NCI-H2227 (cell line): ENCODE measurements at regions not wholly inside any gene's neighbourhood (a gene's known extent, or its start where the extent isn't known, plus 50 kb on each side); places are given as distances from the start of the nearest gene placed in this dataset.
A peak's percentile ranks its signal among the peaks of the same experiment; 100 is the strongest.

Source experiments
- DNase-seq: peaks from one replicate; lab custom pipeline; 2025; ENCODE audit not compliant: unreplicated experiment; lab: John Stamatoyannopoulos, UW

- DNase-seq, result no peak
Observed at GRCh38 chr7:20021831-20022230, 195.4 kb downstream of the MACC1 start.

GRCh38 chr7:20021066-20021465, 196.1 kb downstream of the MACC1 start:
- no peak for DNase-seq

DNA sequence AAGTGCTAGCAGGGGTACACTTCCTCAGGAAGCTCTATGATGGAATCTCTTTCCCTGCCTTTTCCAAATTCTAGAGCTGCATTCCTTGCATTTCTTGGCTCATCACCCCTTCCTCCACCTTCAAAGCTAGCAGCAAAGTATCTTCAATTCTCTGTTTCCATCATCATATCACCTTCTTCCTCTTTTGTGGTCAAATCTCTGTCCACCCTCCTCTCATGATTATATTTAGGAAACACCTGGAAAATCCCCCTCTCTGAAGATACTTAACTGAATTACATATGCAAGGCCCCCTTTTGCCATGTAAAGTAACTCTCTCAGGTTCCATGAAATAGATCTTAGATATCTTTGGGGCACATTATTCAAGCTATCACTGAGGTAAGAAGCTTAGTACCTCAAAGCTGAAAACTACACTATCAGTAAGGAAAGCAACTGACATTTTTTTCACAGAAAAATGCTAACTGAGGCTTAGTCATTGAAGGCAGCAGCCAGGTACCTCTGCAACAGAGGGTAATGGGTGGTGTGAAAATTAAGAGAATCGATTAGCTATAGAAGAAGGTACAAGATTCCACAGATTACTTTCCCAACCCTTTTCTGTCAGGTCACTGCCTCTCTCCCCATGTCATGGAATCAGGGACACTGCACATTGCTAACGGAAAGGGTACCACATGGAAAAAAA, 197.3 kb downstream of the MACC1 start:
- no peak for DNase-seq

DNA sequence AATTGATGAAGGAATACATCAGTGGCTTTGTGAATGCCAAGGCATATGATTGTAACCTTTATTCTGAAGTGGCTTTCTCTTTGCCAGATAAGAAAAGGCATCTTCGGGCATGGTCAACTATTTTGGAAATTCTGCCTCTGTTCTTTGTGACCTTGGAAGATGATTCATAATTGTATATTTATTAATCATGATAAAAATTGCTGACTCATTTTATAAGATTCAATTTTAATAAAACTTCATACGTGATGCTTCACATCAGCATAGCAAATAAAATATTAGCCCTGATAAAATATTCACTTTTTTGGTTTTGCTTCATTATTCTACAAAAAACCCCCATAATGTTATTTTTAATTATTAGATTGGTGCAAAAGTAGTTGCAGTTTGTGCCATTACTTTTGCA, 200.5 kb downstream of the MACC1 start:
- no peak for DNase-seq

- DNase-seq, result no peak
Observed at GRCh38 chr7:20013536-20013935, 203.6 kb downstream of the MACC1 start.

DNA sequence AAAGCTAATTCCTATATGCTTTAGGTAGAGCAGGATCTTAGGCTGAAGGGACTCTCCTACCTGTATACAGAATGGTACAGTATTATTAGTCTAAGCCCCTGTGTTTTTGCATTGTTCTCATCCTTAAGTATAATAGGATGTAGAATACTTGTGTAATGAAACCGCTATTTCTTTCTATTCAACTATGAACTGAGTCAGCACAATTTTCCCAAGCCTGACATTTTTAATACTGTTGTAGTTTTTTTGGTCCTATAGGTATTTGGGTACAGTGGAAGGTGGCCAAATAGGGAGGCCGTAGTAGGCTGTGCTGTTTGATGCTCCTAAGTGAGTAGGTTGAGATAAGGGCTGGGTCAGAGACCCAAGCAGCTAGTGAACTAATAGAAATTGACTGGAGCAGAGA, 205.1 kb downstream of the MACC1 start:
- DNase-seq, result no peak

DNA sequence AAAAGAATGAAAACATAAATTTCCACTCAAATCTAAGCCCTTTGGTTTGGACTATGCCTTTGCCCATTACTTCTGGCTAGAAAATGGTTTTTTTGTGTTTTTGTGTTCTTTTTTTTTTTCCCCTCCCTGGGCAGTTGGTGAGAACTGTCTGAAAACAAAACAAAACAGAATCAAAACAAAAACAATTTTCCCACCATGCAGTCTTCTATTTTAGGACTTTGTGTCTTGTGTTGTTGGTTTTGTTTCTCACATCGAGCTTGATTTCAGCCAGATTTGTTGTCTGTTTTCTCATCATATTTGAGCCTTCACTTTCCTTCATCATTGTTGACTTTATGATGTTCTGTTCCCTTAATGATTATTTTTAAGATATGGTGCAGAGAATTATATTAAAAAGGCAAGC, 206.3 kb downstream of the MACC1 start:
- no peak for DNase-seq

DNA sequence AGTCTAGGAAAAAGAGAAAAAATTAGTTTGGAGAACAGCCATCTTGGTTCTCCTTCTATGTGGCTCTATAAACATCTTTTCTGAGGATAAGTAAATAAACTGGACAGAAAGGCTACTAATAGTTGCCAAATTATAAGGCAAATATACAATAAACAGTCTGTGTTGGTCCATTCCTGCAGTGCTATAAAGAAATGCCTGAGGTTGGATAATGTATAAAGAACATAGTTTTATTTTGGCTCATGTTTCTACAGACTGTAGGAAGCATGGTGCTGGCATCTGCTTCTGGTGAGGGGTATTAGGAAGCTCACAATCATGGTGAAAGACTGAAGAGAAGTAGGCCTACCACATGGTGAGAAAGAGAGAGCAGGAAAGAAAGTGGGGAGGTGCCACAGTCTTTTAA, 209.7 kb downstream of the MACC1 start:
- no peak for DNase-seq

DNA sequence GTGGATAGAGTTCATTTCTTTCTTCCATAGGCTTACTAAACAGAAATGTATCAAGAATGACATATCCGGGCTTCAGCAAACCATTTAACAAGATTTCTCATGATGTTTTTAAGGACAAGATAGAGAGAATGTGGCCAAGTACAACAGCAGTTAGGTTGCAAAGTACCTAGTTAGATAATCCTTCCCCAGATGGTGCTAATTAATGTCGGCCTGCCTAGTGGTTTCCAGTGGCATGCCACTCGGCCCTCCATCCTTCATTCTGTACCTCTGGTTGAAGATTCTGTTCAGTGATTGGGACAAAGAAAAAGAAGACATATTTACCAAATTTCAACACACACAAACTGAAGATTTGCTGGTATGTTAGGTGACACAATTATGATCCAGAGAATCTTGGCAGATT, 212.1 kb downstream of the MACC1 start:
- DNase-seq, result no peak

DNA sequence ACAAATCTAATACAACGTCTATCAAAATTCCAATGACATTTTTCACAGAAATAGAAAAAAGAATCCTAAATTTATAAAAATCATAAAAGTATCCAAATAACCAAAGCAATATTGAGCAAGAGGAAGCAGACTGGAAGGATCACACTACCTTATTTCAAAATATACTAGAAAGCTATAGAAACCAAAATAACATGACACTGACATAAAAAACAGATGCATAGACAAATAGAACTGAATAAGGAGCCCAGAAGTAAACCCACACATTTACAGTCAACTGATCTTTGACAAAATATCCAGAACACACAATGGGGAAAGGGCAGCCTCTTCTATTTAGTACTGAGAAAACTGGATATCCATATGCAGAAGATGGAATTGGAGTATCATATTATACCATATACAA, 217.5 kb downstream of the MACC1 start:
- no peak for DNase-seq

DNA sequence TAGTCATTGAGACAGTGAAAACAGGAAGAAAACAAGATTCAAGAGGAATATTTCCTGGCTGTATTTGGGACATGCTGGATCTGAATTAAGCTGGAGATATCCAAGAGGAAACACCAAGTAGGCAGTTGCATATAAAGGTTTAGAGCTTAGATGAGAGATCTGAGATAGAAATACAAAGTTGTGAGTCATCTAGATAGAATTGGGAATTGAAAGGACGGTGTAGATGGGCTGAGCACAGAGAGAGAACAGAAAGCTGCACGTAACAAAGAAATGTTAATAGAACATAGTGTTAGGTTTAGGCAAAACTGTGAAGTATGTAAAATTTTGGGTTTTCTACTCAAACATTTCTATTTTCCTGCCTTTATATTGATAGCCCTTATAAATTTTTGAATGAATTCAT, 218.5 kb upstream of the TMEM196 start:
- DNase-seq, result no peak

DNA sequence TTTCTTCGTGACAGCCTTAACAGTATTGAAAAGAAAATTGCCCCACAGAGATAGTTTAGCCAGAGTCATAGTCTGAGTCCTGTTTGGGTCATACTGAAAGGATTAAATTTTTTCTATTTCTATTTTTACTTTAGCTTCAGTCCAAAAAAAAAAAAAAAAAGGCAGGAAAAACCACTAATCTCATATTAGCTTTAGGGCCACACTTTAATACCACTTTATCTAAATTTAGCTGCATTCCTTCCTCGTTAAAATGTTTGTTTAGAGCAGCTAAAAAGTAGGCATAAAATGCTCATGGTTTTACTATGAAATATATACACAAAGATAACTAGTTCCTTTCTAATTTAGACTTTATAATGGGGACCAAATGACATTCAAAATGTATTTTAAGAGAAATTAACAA, 216.5 kb upstream of the TMEM196 start:
- DNase-seq, result no peak

DNA sequence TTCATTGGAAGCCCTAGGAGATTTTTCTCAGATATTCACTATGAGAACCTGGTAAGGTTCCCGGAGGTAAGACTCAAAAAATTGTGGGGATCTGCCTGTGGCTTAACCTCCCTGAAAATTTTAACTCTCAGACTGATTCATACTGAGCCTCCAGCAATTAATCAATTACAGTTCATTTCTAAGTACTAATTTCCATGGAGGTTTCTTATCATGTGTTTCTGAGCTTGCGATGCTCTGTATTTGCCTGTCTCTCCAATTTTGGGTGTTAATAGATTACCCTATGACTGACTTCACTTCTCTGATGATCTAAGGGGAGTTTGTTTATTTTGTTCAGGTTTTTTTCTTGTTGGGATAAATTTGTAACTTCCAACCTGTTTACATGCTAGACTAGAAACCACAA, 215.4 kb upstream of the TMEM196 start:
- no peak for DNase-seq

- no peak for DNase-seq
Observed at GRCh38 chr7:19984231-19984632, 210.8 kb upstream of the TMEM196 start.

DNA sequence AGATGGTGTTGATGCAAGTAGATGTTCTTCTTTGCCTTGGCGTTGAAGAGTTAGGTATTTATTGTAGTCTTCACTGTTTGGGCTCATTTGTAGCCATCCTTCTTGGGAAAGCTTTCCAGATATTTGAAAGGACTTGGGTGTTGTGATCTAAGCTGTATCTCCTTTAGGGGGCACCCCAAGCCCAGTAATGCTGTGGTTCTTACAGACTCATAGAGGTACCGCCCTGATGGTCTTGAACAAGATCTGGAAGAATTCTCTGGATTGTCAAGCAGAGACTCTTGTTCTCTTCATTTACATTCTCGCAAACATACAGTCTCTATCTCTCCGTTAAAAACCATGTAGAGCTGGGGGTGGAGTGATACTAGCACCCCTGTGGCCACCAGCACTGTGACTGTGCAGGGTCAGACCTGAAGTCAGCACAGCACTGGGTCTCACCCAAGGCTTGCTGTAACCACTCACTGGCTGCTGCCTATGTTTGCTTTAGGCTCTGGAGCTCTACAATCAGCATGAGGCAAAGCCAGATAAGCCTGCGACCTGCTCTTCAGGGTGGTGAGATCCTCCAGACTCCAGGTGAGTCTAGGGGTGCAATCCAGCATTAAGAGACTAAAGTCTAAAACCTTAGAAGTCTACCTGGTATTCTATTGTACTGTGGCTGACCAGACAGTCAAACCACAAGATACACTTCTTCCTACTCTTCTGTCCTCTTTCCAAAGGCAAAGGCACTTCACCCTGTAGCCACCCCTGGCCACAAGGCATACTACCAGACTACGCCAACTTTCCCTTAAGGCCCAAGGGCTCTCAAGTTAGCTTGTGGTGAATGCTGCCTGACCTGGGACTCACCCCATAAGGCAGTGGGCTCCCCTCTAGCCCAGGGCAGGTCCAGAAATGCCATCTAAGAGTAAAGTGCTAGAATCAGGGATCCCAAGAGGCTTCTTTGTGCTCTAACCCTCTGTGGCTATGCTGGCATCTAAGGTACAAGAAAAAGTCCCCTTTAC, 209.7 kb upstream of the TMEM196 start:
- DNase-seq, result peak; percentile 6

GRCh38 chr7:19973581-19973980, 200.2 kb upstream of the TMEM196 start:
- DNase-seq, result no peak

DNA sequence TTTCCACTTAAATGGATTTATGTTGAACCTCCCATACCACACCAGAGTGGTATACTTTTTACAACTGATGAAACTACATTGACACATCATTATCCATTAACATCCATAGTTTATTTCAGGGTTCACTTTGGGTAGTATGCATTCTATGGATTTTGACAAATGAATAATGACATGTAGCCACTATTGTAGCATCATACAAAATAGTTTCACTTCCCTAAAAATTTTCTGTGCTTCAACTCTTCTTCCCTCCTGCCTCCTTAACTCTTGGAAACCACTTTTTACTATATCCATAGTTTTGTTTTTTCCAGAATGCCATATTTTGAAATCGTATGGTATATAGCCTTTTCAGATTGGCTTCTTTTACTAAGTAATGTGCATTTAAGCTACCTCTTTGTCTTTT, 199.5 kb upstream of the TMEM196 start:
- DNase-seq, result no peak

DNA sequence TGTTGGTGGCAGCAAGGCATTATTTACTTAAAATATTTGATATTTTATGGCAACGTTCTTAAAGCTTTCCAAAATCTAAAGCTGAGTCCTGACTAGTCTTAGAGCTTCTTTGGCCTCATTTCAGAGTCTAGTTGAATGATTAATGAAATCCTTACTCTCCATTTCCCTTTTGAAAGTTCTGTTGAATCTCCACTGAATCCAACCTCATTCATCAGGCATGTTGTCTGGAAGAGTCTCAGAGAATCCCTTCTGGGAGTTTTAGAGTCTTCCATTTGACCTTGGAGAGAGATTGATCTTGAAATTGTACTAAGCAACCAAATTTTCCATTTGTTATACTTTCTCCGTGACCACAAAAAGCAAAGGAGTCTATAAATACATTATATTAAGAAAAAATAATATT, 198.5 kb upstream of the TMEM196 start:
- no peak for DNase-seq

DNA sequence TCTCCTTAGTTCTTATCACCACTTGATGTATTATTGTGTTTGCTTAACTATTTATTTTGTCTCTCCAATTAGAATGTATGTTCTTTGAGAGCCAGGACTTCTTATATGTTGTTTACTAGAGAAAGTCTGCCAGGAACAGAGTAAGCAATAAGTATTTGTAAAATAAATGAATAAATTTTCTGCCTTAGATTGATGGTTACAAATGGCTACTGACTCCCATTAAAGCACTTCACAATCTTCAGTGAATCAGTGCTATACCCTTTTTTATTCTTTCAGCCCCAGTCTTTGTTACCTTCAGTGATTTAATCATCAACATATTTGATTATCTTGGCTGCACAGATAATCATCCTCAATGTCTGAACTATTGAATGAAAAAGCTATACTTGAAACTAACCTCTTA, 197.1 kb upstream of the TMEM196 start:
- DNase-seq, result no peak

GRCh38 chr7:19969859-19970493, 196.6 kb upstream of the TMEM196 start:
- no peak for DNase-seq

DNA sequence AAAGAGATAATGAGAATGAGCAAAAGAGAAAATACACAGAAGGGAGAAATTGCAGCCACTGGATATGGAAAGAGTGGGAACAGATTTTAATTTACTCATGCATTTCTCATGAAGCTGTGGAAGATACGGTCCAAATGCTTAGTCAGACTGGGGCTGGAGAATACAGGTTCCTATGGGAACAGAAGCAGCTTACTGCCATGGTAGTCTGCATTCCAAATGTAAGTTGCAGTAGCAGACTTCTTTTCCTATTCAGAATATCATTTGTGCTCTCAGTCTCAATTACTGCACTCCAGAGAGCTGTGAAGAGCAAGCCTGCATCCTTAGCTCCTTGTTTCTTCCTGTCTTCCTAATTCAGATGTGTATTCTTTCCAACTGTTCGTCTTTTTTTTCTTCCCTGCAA, 190.8 kb upstream of the TMEM196 start:
- DNase-seq, result no peak

DNA sequence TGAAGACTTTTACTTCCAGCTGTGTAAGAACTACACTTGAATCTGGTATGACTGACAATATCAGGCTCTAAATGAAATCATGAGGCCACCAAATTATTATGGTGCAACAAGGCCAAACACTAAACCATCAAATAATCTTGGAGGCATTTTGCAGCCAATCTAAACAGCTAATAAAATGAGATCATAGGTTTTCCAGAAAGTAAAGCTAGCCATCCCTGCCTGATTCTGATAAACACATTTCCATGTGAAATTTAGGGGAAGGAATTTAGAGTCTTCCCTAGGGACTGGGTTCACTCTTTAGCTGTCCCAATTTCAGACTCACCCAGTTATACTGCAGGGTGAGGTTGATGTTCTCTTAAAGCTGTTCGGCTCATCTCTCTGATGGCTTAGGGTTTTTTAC, 190.3 kb upstream of the TMEM196 start:
- no peak for DNase-seq
